HEK293 (cell line): ENCODE measurements at regions not wholly inside any gene's neighbourhood (a gene's known extent, or its start where the extent isn't known, plus 50 kb on each side); places are given as distances from the start of the nearest gene placed in this dataset.

ENCODE experiments used
- CTCF ChIA-PET: fragments of 350-600 bp; formaldehyde crosslinking; extraction: SDS; loops from one replicate; lab custom pipeline; 2021; ENCODE audit warnings: antibody characterized with exemption; lab: Yijun Ruan, JAX
- POLR2A ChIA-PET: fragments of 300-600 bp; formaldehyde crosslinking; extraction: SDS; loops from one replicate; lab custom pipeline; 2020; ENCODE audit warnings: antibody characterized with exemption, inconsistent platforms; lab: Yijun Ruan, JAX
- H3K27ac ChIP-seq: fragments of 200-500 bp; sonication (Bioruptor generic); 2 replicates; pipeline ENCODE4 v1.5.1; 2014; ENCODE audit warnings: low read depth, low read length, control low read depth, inconsistent platforms; ENCODE audit errors: extremely low read depth
- H3K36me3 ChIP-seq, 2 experiments: fragments of 200-500 bp in 1 of 2; sonication (Bioruptor generic) in 1 of 2; 1 replicate in 1 of 2; 2 replicates in 1 of 2; pipeline ENCODE4 v1.5.1; 2014 to 2017; ENCODE audit warnings: inconsistent platforms in 2 of 2, low read length in 2 of 2; ENCODE audit not compliant: control insufficient read depth in 2 of 2, insufficient read depth in 1 of 2
- H3K4me1 ChIP-seq: fragments of 200-500 bp; sonication (Bioruptor generic); 2 replicates; pipeline ENCODE4 v1.5.1; 2014; ENCODE audit warnings: mild to moderate bottlenecking, low read length, inconsistent platforms; ENCODE audit not compliant: control insufficient read depth, insufficient read depth
- H3K4me3 ChIP-seq: 2 replicates; pipeline ENCODE4 v1.5.1; 2011; ENCODE audit warnings: low read depth, mild to moderate bottlenecking, control low read depth, low read length, moderate library complexity
- H3K9me3 ChIP-seq: fragments of 200-500 bp; sonication (Bioruptor generic); 2 replicates; pipeline ENCODE4 v1.5.1; 2014; ENCODE audit warnings: low read depth, low read length, inconsistent platforms; ENCODE audit not compliant: control insufficient read depth, insufficient read depth
- BCL6B ChIP-seq: fragments of 450-650 bp; formaldehyde crosslinking; IDR thresholded peaks from 2 replicates; pipeline ENCODE4 v1.5.1; 2017; ENCODE audit warnings: missing biosample characterization, missing genetic modification characterization
- CTCF ChIP-seq: fragments of 450-650 bp; formaldehyde crosslinking; IDR thresholded peaks from 2 replicates; pipeline ENCODE4 v1.5.1; 2016; ENCODE audit warnings: missing biosample characterization, missing genetic modification characterization
- GLIS2 ChIP-seq: fragments of 450-650 bp; formaldehyde crosslinking; IDR thresholded peaks from 2 replicates; pipeline ENCODE4 v1.5.1; 2016; ENCODE audit warnings: missing biosample characterization, missing genetic modification characterization
- KLF16 ChIP-seq: fragments of 450-650 bp; formaldehyde crosslinking; IDR thresholded peaks from 2 replicates; pipeline ENCODE4 v1.5.1; 2017; ENCODE audit warnings: missing biosample characterization, missing genetic modification characterization
- MEIS1 ChIP-seq: sonication (generic); formaldehyde crosslinking; IDR thresholded peaks from 2 replicates; pipeline ENCODE4 v1.8.1; 2022; ENCODE audit warnings: missing genetic modification reagents, mild to moderate bottlenecking, borderline replicate concordance
- PATZ1 ChIP-seq: fragments of 450-650 bp; formaldehyde crosslinking; IDR thresholded peaks from 2 replicates; pipeline ENCODE4 v1.5.1; 2016; ENCODE audit warnings: missing biosample characterization, missing genetic modification characterization
- REPIN1 ChIP-seq: fragments of 450-650 bp; formaldehyde crosslinking; IDR thresholded peaks from 2 replicates; pipeline ENCODE4 v1.5.1; 2017; ENCODE audit warnings: missing biosample characterization, missing genetic modification characterization, low read depth
- SP7 ChIP-seq: fragments of 450-650 bp; formaldehyde crosslinking; IDR thresholded peaks from 2 replicates; pipeline ENCODE4 v1.5.1; 2016; ENCODE audit warnings: missing biosample characterization, missing genetic modification characterization
- ZBTB48 ChIP-seq: fragments of 450-650 bp; formaldehyde crosslinking; IDR thresholded peaks from 2 replicates; pipeline ENCODE4 v1.5.1; 2016; ENCODE audit warnings: missing biosample characterization, missing genetic modification characterization
- ZBTB7A ChIP-seq: fragments of 450-650 bp; formaldehyde crosslinking; IDR thresholded peaks from 2 replicates; pipeline ENCODE4 v1.5.1; 2016; ENCODE audit warnings: low read depth, missing biosample characterization, missing genetic modification characterization
- ZFHX2 ChIP-seq: fragments of 450-650 bp; formaldehyde crosslinking; conservative IDR thresholded peaks from 2 replicates; pipeline ENCODE4 v1.5.1; 2016; ENCODE audit warnings: missing biosample characterization, missing genetic modification characterization
- ZFP37 ChIP-seq: fragments of 450-650 bp; formaldehyde crosslinking; IDR thresholded peaks from 2 replicates; pipeline ENCODE4 v1.5.1; 2016; ENCODE audit warnings: missing biosample characterization, missing genetic modification characterization
- ZFP69B ChIP-seq: fragments of 450-650 bp; formaldehyde crosslinking; IDR thresholded peaks from 2 replicates; pipeline ENCODE4 v1.5.1; 2016; ENCODE audit warnings: missing biosample characterization, missing genetic modification characterization
- ZNF148 ChIP-seq: fragments of 450-650 bp; formaldehyde crosslinking; IDR thresholded peaks from 2 replicates; pipeline ENCODE4 v1.5.0; 2017; ENCODE audit warnings: missing biosample characterization, missing genetic modification characterization, borderline replicate concordance
- ZNF157 ChIP-seq: fragments of 450-650 bp; formaldehyde crosslinking; IDR thresholded peaks from 2 replicates; pipeline ENCODE4 v1.5.1; 2016; ENCODE audit warnings: missing biosample characterization, missing genetic modification characterization
- ZNF202 ChIP-seq: fragments of 450-650 bp; formaldehyde crosslinking; IDR thresholded peaks from 2 replicates; pipeline ENCODE4 v1.5.1; 2016; ENCODE audit warnings: missing biosample characterization, missing genetic modification characterization, borderline replicate concordance
- ZNF223 ChIP-seq: fragments of 450-650 bp; formaldehyde crosslinking; IDR thresholded peaks from 2 replicates; pipeline ENCODE4 v1.5.1; 2016; ENCODE audit warnings: missing biosample characterization, missing genetic modification characterization
- ZNF280D ChIP-seq: fragments of 450-650 bp; formaldehyde crosslinking; IDR thresholded peaks from 2 replicates; pipeline ENCODE4 v1.5.1; 2016; ENCODE audit warnings: missing biosample characterization, missing genetic modification characterization
- ZNF394 ChIP-seq: fragments of 450-650 bp; formaldehyde crosslinking; IDR thresholded peaks from 2 replicates; pipeline ENCODE4 v1.5.1; 2016; ENCODE audit warnings: missing biosample characterization, missing genetic modification characterization, mild to moderate bottlenecking, moderate library complexity, borderline replicate concordance
- ZNF530 ChIP-seq: fragments of 450-650 bp; formaldehyde crosslinking; IDR thresholded peaks from 2 replicates; pipeline ENCODE4 v1.5.1; 2016; ENCODE audit warnings: low read depth, missing biosample characterization, missing genetic modification characterization
- ZNF610 ChIP-seq: fragments of 450-650 bp; formaldehyde crosslinking; IDR thresholded peaks from 2 replicates; pipeline ENCODE4 v1.5.1; 2016; ENCODE audit warnings: missing biosample characterization, missing genetic modification characterization, borderline replicate concordance
- ZNF621 ChIP-seq: fragments of 450-650 bp; formaldehyde crosslinking; IDR thresholded peaks from 2 replicates; pipeline ENCODE4 v1.5.1; 2017; ENCODE audit warnings: missing biosample characterization, missing genetic modification characterization
- ZNF658 ChIP-seq: fragments of 450-650 bp; formaldehyde crosslinking; IDR thresholded peaks from 2 replicates; pipeline ENCODE4; 2016; ENCODE audit warnings: missing biosample characterization, missing genetic modification characterization
- ZNF747 ChIP-seq: fragments of 450-650 bp; formaldehyde crosslinking; IDR thresholded peaks from 2 replicates; pipeline ENCODE4 v1.5.1; 2016; ENCODE audit warnings: missing biosample characterization, missing genetic modification characterization
- ZNF768 ChIP-seq: fragments of 450-650 bp; formaldehyde crosslinking; IDR thresholded peaks from 2 replicates; pipeline ENCODE4 v1.5.1; 2018; ENCODE audit warnings: missing biosample characterization, mild to moderate bottlenecking, missing genetic modification characterization
- ZNF843 ChIP-seq: fragments of 450-650 bp; formaldehyde crosslinking; IDR thresholded peaks from 2 replicates; pipeline ENCODE4 v1.5.1; 2016; ENCODE audit warnings: missing biosample characterization, missing genetic modification characterization

GRCh38 chr3:144480416-144480919 is 508.8 kb downstream of the DIPK2A start:
- no peak overlapping the region for H3K27ac ChIP-seq
- ChIA-PET CTCF (interaction anchor here (0.7 kb wide), 1 partner anchor 16 kb away, joined by 5 read pairs; no protein-coding TSS in a partner anchor), POLR2A (no interaction called here)
- no peaks in the 10 kb centered on the region for H3K9me3 ChIP-seq
- no peaks in the 10 kb centered on the region for H3K4me1 ChIP-seq
- TF ChIP-seq ZNF530 (tag by site-specific recombination) (no peak), ZNF394 (tag by site-specific recombination) (no peak), ZBTB7A (tag by site-specific recombination) (no peak), ZFP37 (tag by site-specific recombination) (no peak), SP7 (no peak), GLIS2 (tag by site-specific recombination) (no peak), ZNF621 (tag by site-specific recombination) (no peak), ZFHX2 (tag by site-specific recombination) (no peak), PATZ1 (tag by site-specific recombination) (no peak), KLF16 (tag by site-specific recombination) (no peak), ZNF658 (tag by site-specific recombination) (no peak), REPIN1 (tag by site-specific recombination) (no peak), CTCF (tag by site-specific recombination) (no peak), ZFP69B (no peak), ZNF768 (no peak), ZNF202 (no peak), ZNF747 (tag by site-specific recombination) (no peak), BCL6B (no peak), MEIS1 (CRISPR knock-in tag) (no peak), ZNF223 (tag by site-specific recombination) (no peak)
- H3K36me3 ChIP-seq = no peaks in the 10 kb centered on the region
- no peak overlapping the region for H3K4me3 ChIP-seq

GRCh38 chr3:144482876-144483275 is 511.3 kb downstream of the DIPK2A start:
- Histone ChIP-seq H3K9me3 (no peaks in the 10 kb centered on the region), H3K4me1 (no peaks in the 10 kb centered on the region), H3K27ac (no peak overlapping the region), H3K36me3 (no peaks in the 10 kb centered on the region), H3K4me3 (no peak overlapping the region)
- POLR2A ChIA-PET = no interaction called here
- CTCF ChIA-PET = no interaction called here
- no peak for TF ChIP-seq ZNF148
- no peak for TF ChIP-seq ZBTB48 (tag by site-specific recombination)
- no peak for TF ChIP-seq ZNF280D (tag by site-specific recombination)
- TF ChIP-seq ZNF157 (tag by site-specific recombination) = no peak
- TF ChIP-seq ZBTB7A (tag by site-specific recombination) = no peak
- no peak for TF ChIP-seq ZNF843 (tag by site-specific recombination)
- TF ChIP-seq ZNF610 = no peak
